ENCODE measurements at regions not wholly inside any gene's neighbourhood (a gene's known extent, or its start where the extent isn't known, plus 50 kb on each side); places are given as distances from the start of the nearest gene placed in this dataset.

DNA sequence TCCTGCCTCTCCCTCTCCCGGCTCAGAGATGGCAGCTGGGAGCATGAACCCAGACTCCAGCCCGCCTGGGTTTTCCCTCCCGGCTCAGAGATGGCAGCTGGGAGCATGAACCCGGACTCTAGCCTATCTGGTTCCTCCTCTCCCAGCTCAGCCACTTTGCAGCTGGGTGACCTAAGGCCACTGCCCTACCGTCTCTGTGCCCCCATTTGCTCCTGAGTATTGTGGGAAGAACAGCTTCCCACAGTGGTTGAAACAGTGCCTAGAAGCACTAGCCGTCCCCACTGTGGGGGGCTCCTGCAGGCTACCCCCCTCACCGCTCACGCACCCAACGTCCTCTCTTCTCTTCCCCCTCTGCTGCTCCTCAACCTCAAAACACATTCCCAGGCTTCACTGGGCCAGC lies 99.9 kb upstream of the GSE1 start:
- TF ChIP-seq, protein P1, sequence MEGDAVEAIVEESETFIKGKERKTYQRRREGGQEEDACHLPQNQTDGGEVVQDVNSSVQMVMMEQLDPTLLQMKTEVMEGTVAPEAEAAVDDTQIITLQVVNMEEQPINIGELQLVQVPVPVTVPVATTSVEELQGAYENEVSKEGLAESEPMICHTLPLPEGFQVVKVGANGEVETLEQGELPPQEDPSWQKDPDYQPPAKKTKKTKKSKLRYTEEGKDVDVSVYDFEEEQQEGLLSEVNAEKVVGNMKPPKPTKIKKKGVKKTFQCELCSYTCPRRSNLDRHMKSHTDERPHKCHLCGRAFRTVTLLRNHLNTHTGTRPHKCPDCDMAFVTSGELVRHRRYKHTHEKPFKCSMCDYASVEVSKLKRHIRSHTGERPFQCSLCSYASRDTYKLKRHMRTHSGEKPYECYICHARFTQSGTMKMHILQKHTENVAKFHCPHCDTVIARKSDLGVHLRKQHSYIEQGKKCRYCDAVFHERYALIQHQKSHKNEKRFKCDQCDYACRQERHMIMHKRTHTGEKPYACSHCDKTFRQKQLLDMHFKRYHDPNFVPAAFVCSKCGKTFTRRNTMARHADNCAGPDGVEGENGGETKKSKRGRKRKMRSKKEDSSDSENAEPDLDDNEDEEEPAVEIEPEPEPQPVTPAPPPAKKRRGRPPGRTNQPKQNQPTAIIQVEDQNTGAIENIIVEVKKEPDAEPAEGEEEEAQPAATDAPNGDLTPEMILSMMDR (optimal IDR thresholded peaks at IDR 0.05 in 1 of 3, IDR thresholded peaks at IDR 0.05 in 1 of 3, conservative IDR thresholded peaks at IDR 0.05 in 1 of 3; ENCODE audit: extremely low read depth in 1 of 3, insufficient read depth in 2 of 3, low read length in 3 of 3), result no peak
- no peak for TF ChIP-seq EZH2 (IDR thresholded peaks at IDR 0.05; ENCODE audit: low read length)
